ENCODE measurements at regions not wholly inside any gene's neighbourhood (a gene's known extent, or its start where the extent isn't known, plus 50 kb on each side); places are given as distances from the start of the nearest gene placed in this dataset.

- TF ChIP-seq PRDM4 (tag by site-specific recombination; IDR thresholded peaks at IDR 0.05) (no peak), ZNF555 (tag by site-specific recombination; conservative IDR thresholded peaks at IDR 0.05) (no peak), ATF2 (tag by site-specific recombination; IDR thresholded peaks at IDR 0.05; ENCODE audit: low read depth) (no peak), ZNF677 (tag by site-specific recombination; IDR thresholded peaks at IDR 0.05) (no peak)
Observed at GRCh38 chr5:67746103-67746502, 469.5 kb upstream of the PIK3R1 start (continued).

- Histone ChIP-seq H3K36me3 (ENCODE audit: control insufficient read depth in 2 of 2, insufficient read depth in 1 of 2, low read length in 2 of 2) (no peaks in the 10 kb centered on the region), H3K4me1 (ENCODE audit: control insufficient read depth, insufficient read depth, low read length) (no peaks in the 10 kb centered on the region), H3K9me3 (ENCODE audit: control insufficient read depth, insufficient read depth, low read depth, low read length) (no peaks in the 10 kb centered on the region; the same call in 1 of the 2 replicates), H3K27ac (ENCODE audit: extremely low read depth, low read depth, low read length) (no peak overlapping the region), H3K4me3 (ENCODE audit: low read depth, low read length) (no peak overlapping the region)
- POLR2A ChIA-PET, result no interaction called here
- CTCF ChIA-PET, result no interaction called here
- TF ChIP-seq ELK4 (IDR thresholded peaks at IDR 0.05; ENCODE audit: borderline replicate concordance, low read depth, low read length), result no peak
- no peak for TF ChIP-seq ZFP37 (tag by site-specific recombination; IDR thresholded peaks at IDR 0.05)
- TF ChIP-seq ZNF76 (tag by site-specific recombination; IDR thresholded peaks at IDR 0.05; ENCODE audit: borderline replicate concordance, low read depth), result no peak
- no peak for TF ChIP-seq PRDM4 (tag by site-specific recombination; IDR thresholded peaks at IDR 0.05)
- no peak for TF ChIP-seq ZNF548 (tag by site-specific recombination; IDR thresholded peaks at IDR 0.05)
- TF ChIP-seq ZNF585B (tag by site-specific recombination; IDR thresholded peaks at IDR 0.05), result no peak
- TF ChIP-seq ZNF791 (tag by site-specific recombination; IDR thresholded peaks at IDR 0.05), result no peak
- no peak for TF ChIP-seq ZNF530 (tag by site-specific recombination; IDR thresholded peaks at IDR 0.05; ENCODE audit: low read depth)
- no peak for TF ChIP-seq OVOL3 (tag by site-specific recombination; IDR thresholded peaks at IDR 0.05)
- TF ChIP-seq KLF9 (tag by site-specific recombination; IDR thresholded peaks at IDR 0.05; ENCODE audit: low read depth), result no peak
- TF ChIP-seq ZNF433 (tag by site-specific recombination; IDR thresholded peaks at IDR 0.05; ENCODE audit: low read depth), result no peak
- no peak for TF ChIP-seq ZNF214 (tag by site-specific recombination; IDR thresholded peaks at IDR 0.05; ENCODE audit: borderline replicate concordance)
- TF ChIP-seq ZNF202 (tag by site-specific recombination; IDR thresholded peaks at IDR 0.05; ENCODE audit: borderline replicate concordance), result no peak
Observed at GRCh38 chr5:67732921-67733320, 482.6 kb upstream of the PIK3R1 start.

- no peaks in the 10 kb centered on the region; the same call in 1 of the 2 replicates for H3K9me3 ChIP-seq (ENCODE audit: control insufficient read depth, insufficient read depth, low read depth, low read length)
- no peaks in the 10 kb centered on the region for H3K36me3 ChIP-seq (ENCODE audit: control insufficient read depth in 2 of 2, insufficient read depth in 1 of 2, low read length in 2 of 2)
- no peak overlapping the region for H3K27ac ChIP-seq (ENCODE audit: extremely low read depth, low read depth, low read length)
- POLR2A ChIA-PET, result no interaction called here
- no peaks in the 10 kb centered on the region for H3K4me1 ChIP-seq (ENCODE audit: control insufficient read depth, insufficient read depth, low read length)
- no peak overlapping the region for H3K4me3 ChIP-seq (ENCODE audit: low read depth, low read length)
- CTCF ChIA-PET, result no interaction called here
- TF ChIP-seq RBAK (tag by site-specific recombination; IDR thresholded peaks at IDR 0.05) (no peak), ZFP69B (tag by site-specific recombination; IDR thresholded peaks at IDR 0.05) (no peak), ZNF341 (tag by site-specific recombination; IDR thresholded peaks at IDR 0.05; ENCODE audit: low read depth) (no peak), ZNF529 (tag by site-specific recombination; IDR thresholded peaks at IDR 0.05; ENCODE audit: insufficient replicate concordance) (no peak), ZNF416 (tag by site-specific recombination; IDR thresholded peaks at IDR 0.05) (no peak), ZNF513 (tag by site-specific recombination; IDR thresholded peaks at IDR 0.05) (no peak), ZNF677 (tag by site-specific recombination; IDR thresholded peaks at IDR 0.05) (no peak), ZNF585B (tag by site-specific recombination; IDR thresholded peaks at IDR 0.05) (no peak), ZNF692 (tag by site-specific recombination; IDR thresholded peaks at IDR 0.05) (no peak), ZNF266 (tag by site-specific recombination; IDR thresholded peaks at IDR 0.05; ENCODE audit: low read depth) (no peak)
Observed at GRCh38 chr5:67732471-67732870, 483.1 kb upstream of the PIK3R1 start.

Measured in HEK293 (cell line).